ENCODE measurements at regions not wholly inside any gene's neighbourhood (a gene's known extent, or its start where the extent isn't known, plus 50 kb on each side); places are given as distances from the start of the nearest gene placed in this dataset.

GRCh38 chr14:44412858-44413569 is 94.1 kb downstream of the FSCB start:
- TF ChIP-seq CTCF (conservative IDR thresholded peaks at IDR 0.05; ENCODE audit: low read depth, low read length): no peak
- no peak for TF ChIP-seq NFE2L2 (IDR thresholded peaks at IDR 0.05; ENCODE audit: low read depth, low read length)
- TF ChIP-seq BHLHE40 (IDR thresholded peaks at IDR 0.05; ENCODE audit: low read depth, low read length): no peak
- TF ChIP-seq CEBPB (IDR thresholded peaks at IDR 0.05; ENCODE audit: low read depth, low read length): no peak
- TF ChIP-seq FOS (IDR thresholded peaks at IDR 0.05; ENCODE audit: low read depth, low read length): no peak
- TF ChIP-seq POLR2A (IDR thresholded peaks at IDR 0.05; ENCODE audit: low read depth, low read length): no peak
- no peak for TF ChIP-seq RAD21 (IDR thresholded peaks at IDR 0.05; ENCODE audit: low read length)
